ENCODE measurements at regions not wholly inside any gene's neighbourhood (a gene's known extent, or its start where the extent isn't known, plus 50 kb on each side); places are given as distances from the start of the nearest gene placed in this dataset.

DNA sequence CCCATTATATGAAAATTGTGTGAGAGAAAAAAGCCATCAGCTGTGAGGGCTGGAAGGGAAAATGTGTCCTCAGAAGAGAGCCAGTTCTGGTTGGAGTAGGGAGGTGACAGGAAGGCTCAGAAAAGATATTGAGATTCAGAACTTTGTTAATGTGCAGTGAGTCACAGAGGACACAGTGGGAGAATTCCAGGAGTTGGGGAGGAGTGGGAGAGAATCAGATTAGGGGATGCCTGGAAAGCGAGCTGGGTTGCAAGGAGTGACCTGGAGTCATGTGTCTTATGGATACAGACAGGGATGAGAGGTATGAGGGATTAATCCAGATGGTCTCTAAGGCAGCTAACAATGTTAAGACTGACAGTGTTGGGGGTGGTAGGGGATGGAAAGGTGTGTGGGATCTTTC is 67.5 kb downstream of the CHST2 start:
- no peak overlapping the region for H3K27ac Mint-ChIP-seq
- Histone ChIP-seq H4K20me1 (ENCODE audit: insufficient read depth, low read length) (no peaks in the 10 kb centered on the region), H3K9me3 (replicated peaks in 1 of 2; ENCODE audit: control insufficient read depth in 1 of 2, insufficient read depth in 1 of 2, low read length in 2 of 2) (no peaks in the 10 kb centered on the region), H3K79me2 (ENCODE audit: insufficient read depth, low read length) (no peaks in the 10 kb centered on the region), H3K36me3 (replicated peaks in 1 of 2; ENCODE audit: control insufficient read depth in 1 of 2, insufficient read depth in 2 of 2, low read length in 2 of 2) (no peaks in the 10 kb centered on the region), H3K27ac (ENCODE audit: low read depth in 1 of 2, low read length in 2 of 2) (no peak overlapping the region), H2AFZ (ENCODE audit: insufficient read depth, low read depth, low read length, poor library complexity, severe bottlenecking) (no peak overlapping the region), H3K4me3 (replicated peaks in 1 of 3; ENCODE audit: low read depth in 2 of 3, low read length in 3 of 3) (no peak overlapping the region), H3K27me3 (ENCODE audit: control insufficient read depth in 2 of 2, insufficient read depth in 2 of 2, low read length in 2 of 2) (no peaks in the 10 kb centered on the region), H3K4me1 (ENCODE audit: control insufficient read depth in 1 of 2, insufficient read depth in 2 of 2, low read length in 2 of 2) (peaks cover 7% of the 10 kb centered on the region in 2 donors), H3K9ac (ENCODE audit: insufficient read depth, low read length, poor library complexity, severe bottlenecking) (no peak overlapping the region), H3K4me2 (replicated peaks; ENCODE audit: extremely low read depth, low read length, poor library complexity, severe bottlenecking) (no peak overlapping the region)
- peaks cover 0 to 2% (median 0%) of the 10 kb centered on the region in 7 donors for H3K9me3 Mint-ChIP-seq
- peaks cover 10% of the 10 kb centered on the region for H3K4me1 Mint-ChIP-seq
- H3K36me3 Mint-ChIP-seq, result no peaks in the 10 kb centered on the region
- intact Hi-C loops (cut with micrococcal nuclease), result no loop called here
- no peak overlapping the region for H3K4me3 Mint-ChIP-seq
- TF ChIP-seq CTCF (IDR thresholded peaks at IDR 0.05), result no peak
- WGBS (ENCODE audit: insufficient coverage), result 100% methylated on average over 1 of the region's 1 CpG
- DNase-seq, result no peak
- no peaks in the 10 kb centered on the region for H3K27me3 Mint-ChIP-seq (ENCODE audit: low read depth in 3 of 3)

GRCh38 chr3:143188881-143189280 is 69.3 kb downstream of the CHST2 start:
- H3K4me1 ChIP-seq (ENCODE audit: control insufficient read depth in 1 of 2, insufficient read depth in 2 of 2, low read length in 2 of 2), result no peaks in the 10 kb centered on the region
- H3K79me2 ChIP-seq (ENCODE audit: insufficient read depth, low read length), result no peaks in the 10 kb centered on the region
- H4K20me1 ChIP-seq (ENCODE audit: insufficient read depth, low read length), result no peaks in the 10 kb centered on the region
- H3K27ac Mint-ChIP-seq, result no peak overlapping the region
- peaks cover 2% of the 10 kb centered on the region for H3K4me1 Mint-ChIP-seq
- no peak overlapping the region for H3K4me3 Mint-ChIP-seq
- no peak overlapping the region for H3K27ac ChIP-seq (ENCODE audit: low read depth in 1 of 2, low read length in 2 of 2)
- TF ChIP-seq CTCF (IDR thresholded peaks at IDR 0.05), result no peak
- WGBS (ENCODE audit: insufficient coverage), result 100% methylated on average over 1 of the region's 1 CpG
- no peak overlapping the region for H3K4me3 ChIP-seq (replicated peaks in 1 of 3; ENCODE audit: low read depth in 2 of 3, low read length in 3 of 3)
- H3K9me3 Mint-ChIP-seq, result peaks cover 2 to 10% (median 4%) of the 10 kb centered on the region in 7 donors
- no peaks in the 10 kb centered on the region for H3K27me3 Mint-ChIP-seq (ENCODE audit: low read depth in 3 of 3)
- no peak overlapping the region for H2AFZ ChIP-seq (ENCODE audit: insufficient read depth, low read depth, low read length, poor library complexity, severe bottlenecking)
- H3K9me3 ChIP-seq (replicated peaks in 1 of 2; ENCODE audit: control insufficient read depth in 1 of 2, insufficient read depth in 1 of 2, low read length in 2 of 2), result no peaks in the 10 kb centered on the region
- H3K36me3 ChIP-seq (replicated peaks in 1 of 2; ENCODE audit: control insufficient read depth in 1 of 2, insufficient read depth in 2 of 2, low read length in 2 of 2), result no peaks in the 10 kb centered on the region
- no peaks in the 10 kb centered on the region for H3K27me3 ChIP-seq (ENCODE audit: control insufficient read depth in 2 of 2, insufficient read depth in 2 of 2, low read length in 2 of 2)
- no peak overlapping the region for H3K9ac ChIP-seq (ENCODE audit: insufficient read depth, low read length, poor library complexity, severe bottlenecking)
- no peaks in the 10 kb centered on the region for H3K36me3 Mint-ChIP-seq
- DNase-seq, result no peak
- H3K4me2 ChIP-seq (replicated peaks; ENCODE audit: extremely low read depth, low read length, poor library complexity, severe bottlenecking), result no peak overlapping the region
- intact Hi-C loops (cut with micrococcal nuclease), result no loop called here
